Ovary (tissue), 7 donors: ENCODE measurements at regions not wholly inside any gene's neighbourhood (a gene's known extent, or its start where the extent isn't known, plus 50 kb on each side); places are given as distances from the start of the nearest gene placed in this dataset.

Source experiments
- DNase-seq, 5 donors: peaks; one replicate each; pipeline ENCODE4 v3.0.0-alpha.2; 2019 to 2020
- H3K27ac ChIP-seq, 2 donors: fragments of 200-600 bp; one replicate each; pipeline versions ENCODE4 v1.5.1 to v1.8.0; 2019 to 2022
- H3K27me3 ChIP-seq: fragments of 200-600 bp; one replicate; pipeline ENCODE4 v1.8.0; 2022
- H3K36me3 ChIP-seq: fragments of 200-600 bp; sonication (generic); one replicate; pipeline ENCODE4 v1.5.1; 2019
- H3K4me1 ChIP-seq: one replicate; pipeline ENCODE4 v1.8.1; 2013; ENCODE audit warnings: mild to moderate bottlenecking, moderate library complexity; ENCODE audit not compliant: insufficient read depth
- H3K4me3 ChIP-seq: fragments of 200-600 bp; sonication (generic); one replicate; pipeline ENCODE4 v1.5.1; 2017
- H3K9me3 ChIP-seq, 2 donors: fragments of 200-600 bp in 1 of 2; sonication (generic) in 1 of 2; one replicate each; pipeline versions ENCODE4 v1.5.1 to v1.8.1; 2013 to 2019; ENCODE audit warnings: mild to moderate bottlenecking in 1 of 2, moderate library complexity in 1 of 2
- CTCF ChIP-seq, 3 donors: fragments of 450-650 bp in 2 of 3; fragments of 200-600 bp in 1 of 3; IDR thresholded peaks; one replicate each; pipeline versions ENCODE4 v1.5.1 to v1.8.0; 2016 to 2022; ENCODE audit warnings: antibody characterized with exemption in 3 of 3, mild to moderate bottlenecking in 1 of 3
- EP300 ChIP-seq: sonication (generic); formaldehyde crosslinking; IDR thresholded peaks from one replicate; pipeline ENCODE4 v1.6.1; 2017; ENCODE audit warnings: antibody characterized with exemption
- POLR2A ChIP-seq: fragments of 450-650 bp; IDR thresholded peaks from one replicate; pipeline ENCODE4 v1.6.1; 2017; ENCODE audit warnings: antibody characterized with exemption, mild to moderate bottlenecking, moderate library complexity
- WGBS, 3 donors: extraction: QIAGEN DNeasy Blood & Tissue Kit in 1 of 3; methylation state at CpG; one replicate each; pipeline versions ENCODE4 v1.1.5 to v1.1.7; 2013 to 2017; 5-methylcytosine and 5-hydroxymethylcytosine counted together
- intact Hi-C, 4 donors: fragments of 100-400 bp; cut with DNase I; formaldehyde crosslinking; loops; one replicate each; pipeline versions ENCODE4 v1.11.0 to v1.15.1; 2022 to 2023
- donor health status: DM: no; HTN: no; CAD: no; lungs with moderate emphysema.
- donor health status: DM: no; HTN: no; CAD: no.
- donor health status: Bipolar disorder and iron deficiency.
- donor health status: DM: no; HTN: no; CAD: no.
- donor health status: DM: yes; HTN: yes; CAD: no.

- 33 to 53% (median 41%) methylated on average over 5 of the region's 5 CpGs for WGBS, 3 donors
- H3K36me3 ChIP-seq = no peaks in the 10 kb centered on the region
- no peak for TF ChIP-seq POLR2A
- TF ChIP-seq CTCF (IDR thresholded peaks at IDR 0.05) = no peak
- no peak for TF ChIP-seq EP300
These were observed 185.5 kb upstream of the C1orf174 start for GRCh38 chr1:4085546-4085945.

GRCh38 chr1:4086085-4086850 is 186.2 kb upstream of the C1orf174 start:
- H3K4me3 ChIP-seq = no peak overlapping the region
- H3K4me1 ChIP-seq = no peaks in the 10 kb centered on the region
- TF ChIP-seq EP300 (no peak), POLR2A (no peak), CTCF (IDR thresholded peaks at IDR 0.05) (no peak)
- no peaks in the 10 kb centered on the region for H3K9me3 ChIP-seq
- intact Hi-C loops = no loop called here
- DNase-seq = no peak
- 68 to 77% (median 68%) methylated on average over 14 of the region's 14 CpGs for WGBS, 3 donors
- no peaks in the 10 kb centered on the region for H3K27me3 ChIP-seq
- no peaks in the 10 kb centered on the region for H3K36me3 ChIP-seq
- H3K27ac ChIP-seq = no peak overlapping the region

More at GRCh38 chr1:4085546-4085945, 185.5 kb upstream of the C1orf174 start:
- Histone ChIP-seq H3K9me3 (no peaks in the 10 kb centered on the region), H3K4me1 (no peaks in the 10 kb centered on the region), H3K4me3 (no peak overlapping the region), H3K27me3 (no peaks in the 10 kb centered on the region), H3K27ac (no peak overlapping the region)
- intact Hi-C loops = no loop called here
- no peak for DNase-seq

- no peak for DNase-seq
- Histone ChIP-seq H3K27ac (no peak overlapping the region), H3K9me3 (no peaks in the 10 kb centered on the region), H3K27me3 (no peaks in the 10 kb centered on the region), H3K36me3 (no peaks in the 10 kb centered on the region), H3K4me3 (no peak overlapping the region), H3K4me1 (no peaks in the 10 kb centered on the region)
- WGBS, 3 donors = 90 to 95% (median 91%) methylated on average over 4 of the region's 4 CpGs
- TF ChIP-seq CTCF (IDR thresholded peaks at IDR 0.05) (no peak), EP300 (no peak), POLR2A (no peak)
- intact Hi-C loops = no loop called here
These were observed 186.8 kb upstream of the C1orf174 start for GRCh38 chr1:4086921-4087320.

- H3K4me3 ChIP-seq = no peak overlapping the region
- no peaks in the 10 kb centered on the region for H3K36me3 ChIP-seq
- H3K27ac ChIP-seq = no peak overlapping the region
- TF ChIP-seq EP300 (no peak), POLR2A (no peak), CTCF (IDR thresholded peaks at IDR 0.05) (no peak)
- H3K9me3 ChIP-seq = no peaks in the 10 kb centered on the region
- intact Hi-C loops = no loop called here
- no peaks in the 10 kb centered on the region for H3K4me1 ChIP-seq
- 68 to 80% (median 76%) methylated on average over 9 of the region's 9 CpGs for WGBS, 3 donors
- no peaks in the 10 kb centered on the region for H3K27me3 ChIP-seq
- DNase-seq = no peak
These were observed 187.7 kb upstream of the C1orf174 start for GRCh38 chr1:4087530-4088420.
